ENCODE measurements at regions not wholly inside any gene's neighbourhood (a gene's known extent, or its start where the extent isn't known, plus 50 kb on each side); places are given as distances from the start of the nearest gene placed in this dataset.

DNA sequence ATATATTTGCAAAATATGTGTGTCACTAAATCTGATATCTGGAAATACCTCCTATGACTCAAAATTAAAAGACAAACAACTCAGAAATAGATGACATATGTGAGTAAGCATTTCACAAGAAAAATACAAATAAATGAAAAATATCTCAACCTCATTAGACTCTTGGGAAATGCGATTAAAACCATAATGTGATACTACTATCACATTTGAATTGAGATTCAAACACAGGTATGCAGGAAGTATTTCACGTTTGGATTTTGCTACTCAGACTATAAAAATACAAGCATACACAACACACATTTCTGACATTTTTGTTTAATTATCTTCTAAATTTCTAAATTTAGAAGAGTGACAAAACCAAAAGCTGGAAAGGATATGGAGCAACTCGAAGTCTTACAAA is 811.9 kb upstream of the LRRC4C start:
- no peak overlapping the region for H3K27ac ChIP-seq (ENCODE audit: insufficient read depth, low read depth, low read length)
- H3K4me1 ChIP-seq (ENCODE audit: control insufficient read depth, extremely low read depth, insufficient read depth, low read length) = no peaks in the 10 kb centered on the region
- FAIRE-seq = no peak
- no peaks in the 10 kb centered on the region for H3K9me1 ChIP-seq (replicated peaks; ENCODE audit: control insufficient read depth, extremely low read depth, insufficient read depth, low read length)
- H3K9ac ChIP-seq (replicated peaks; ENCODE audit: extremely low read depth, insufficient read depth, low read length) = no peak overlapping the region
- no peak for TF ChIP-seq GATA2 (IDR thresholded peaks at IDR 0.05; ENCODE audit: insufficient read depth, insufficient read length, low read depth, low read length)
- TF ChIP-seq POLR2A (IDR thresholded peaks at IDR 0.05; ENCODE audit: low read depth, low read length) = no peak
- TF ChIP-seq, protein P1, sequence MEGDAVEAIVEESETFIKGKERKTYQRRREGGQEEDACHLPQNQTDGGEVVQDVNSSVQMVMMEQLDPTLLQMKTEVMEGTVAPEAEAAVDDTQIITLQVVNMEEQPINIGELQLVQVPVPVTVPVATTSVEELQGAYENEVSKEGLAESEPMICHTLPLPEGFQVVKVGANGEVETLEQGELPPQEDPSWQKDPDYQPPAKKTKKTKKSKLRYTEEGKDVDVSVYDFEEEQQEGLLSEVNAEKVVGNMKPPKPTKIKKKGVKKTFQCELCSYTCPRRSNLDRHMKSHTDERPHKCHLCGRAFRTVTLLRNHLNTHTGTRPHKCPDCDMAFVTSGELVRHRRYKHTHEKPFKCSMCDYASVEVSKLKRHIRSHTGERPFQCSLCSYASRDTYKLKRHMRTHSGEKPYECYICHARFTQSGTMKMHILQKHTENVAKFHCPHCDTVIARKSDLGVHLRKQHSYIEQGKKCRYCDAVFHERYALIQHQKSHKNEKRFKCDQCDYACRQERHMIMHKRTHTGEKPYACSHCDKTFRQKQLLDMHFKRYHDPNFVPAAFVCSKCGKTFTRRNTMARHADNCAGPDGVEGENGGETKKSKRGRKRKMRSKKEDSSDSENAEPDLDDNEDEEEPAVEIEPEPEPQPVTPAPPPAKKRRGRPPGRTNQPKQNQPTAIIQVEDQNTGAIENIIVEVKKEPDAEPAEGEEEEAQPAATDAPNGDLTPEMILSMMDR (IDR thresholded peaks at IDR 0.05; ENCODE audit: extremely low read depth in 1 of 2, insufficient read depth in 1 of 2, low read depth in 1 of 2, low read length in 2 of 2) = no peak
- no peak for TF ChIP-seq MYC (IDR thresholded peaks at IDR 0.05; ENCODE audit: low read depth, low read length)
- TF ChIP-seq POLR2AphosphoS5 (IDR thresholded peaks at IDR 0.05; ENCODE audit: insufficient read depth, low read depth, low read length) = no peak
- TF ChIP-seq JUN (IDR thresholded peaks at IDR 0.05; ENCODE audit: borderline replicate concordance, insufficient read depth, insufficient read length, low read depth) = no peak
- TF ChIP-seq MAX (IDR thresholded peaks at IDR 0.05; ENCODE audit: insufficient read depth, insufficient read length) = no peak
- no peak for TF ChIP-seq EZH2 (IDR thresholded peaks at IDR 0.05; ENCODE audit: borderline replicate concordance, low read depth, low read length, severe bottlenecking)
- TF ChIP-seq FOS (IDR thresholded peaks at IDR 0.05; ENCODE audit: borderline replicate concordance, insufficient read depth, low read length) = no peak
- CTCF ChIA-PET = no interaction called here
- no peak overlapping the region for H3K4me2 ChIP-seq (ENCODE audit: insufficient read depth, low read length)
- no peaks in the 10 kb centered on the region for H3K79me2 ChIP-seq (ENCODE audit: control insufficient read depth, insufficient read depth, low read length)
- BruUV-seq (replicated peaks) = no TSS peak
- H3K9me3 ChIP-seq (replicated peaks; ENCODE audit: control insufficient read depth, insufficient read depth, low read length) = no peaks in the 10 kb centered on the region
- dilution Hi-C loops (cut with MboI; ENCODE audit: extremely low pct_ligation_motif_present, low sequenced_read_pairs) = no loop called here
- H2AFZ ChIP-seq (ENCODE audit: low read depth, low read length) = no peak overlapping the region
- POLR2A ChIA-PET = no interaction called here
- intact Hi-C loops (cut with micrococcal nuclease) = no loop called here
- no peaks in the 10 kb centered on the region for H3K27me3 ChIP-seq (ENCODE audit: control insufficient read depth in 2 of 2, insufficient read depth in 2 of 2, low read length in 2 of 2)
- no peaks in the 10 kb centered on the region for H3K36me3 ChIP-seq (ENCODE audit: control insufficient read depth in 2 of 2, extremely low read depth in 1 of 2, insufficient read depth in 2 of 2, low read length in 2 of 2)
- H3K4me3 ChIP-seq (replicated peaks in 1 of 3; ENCODE audit: insufficient read depth in 1 of 3, low read depth in 1 of 3, low read length in 3 of 3) = no peak overlapping the region
- no peak for DNase-seq (ENCODE audit: low read depth, low spot score)
- H4K20me1 ChIP-seq (replicated peaks; ENCODE audit: control insufficient read depth, extremely low read depth, insufficient read depth, low read length) = no peaks in the 10 kb centered on the region

Data from endothelial cell of umbilical vein (primary cell).